ENCODE measurements at regions not wholly inside any gene's neighbourhood (a gene's known extent, or its start where the extent isn't known, plus 50 kb on each side); places are given as distances from the start of the nearest gene placed in this dataset.

DNA sequence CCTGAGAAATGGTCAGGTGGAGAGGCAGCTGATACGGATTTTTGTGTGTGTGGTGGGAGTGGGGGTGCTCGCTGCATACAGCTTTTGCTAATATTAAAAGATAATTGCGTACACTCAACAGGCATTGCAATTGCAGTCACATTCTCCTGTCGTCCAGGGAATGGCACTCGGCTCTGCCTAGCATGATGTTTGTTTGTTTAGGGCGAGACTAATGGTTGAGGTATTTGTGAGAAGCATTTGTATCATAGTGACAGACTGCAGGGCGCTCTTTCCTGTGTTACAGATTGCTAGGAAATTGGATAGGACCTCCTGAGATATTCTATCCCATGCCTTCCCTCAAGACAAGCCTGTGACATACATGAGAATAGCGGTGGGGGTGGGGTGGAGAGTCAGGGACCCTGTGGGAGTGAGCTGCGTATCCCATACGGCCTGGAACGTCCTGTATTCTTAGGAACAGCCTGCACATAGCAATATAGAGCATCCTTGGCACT lies 207.4 kb downstream of the SOX4 start:
- H3K36me3 ChIP-seq (ENCODE audit: control insufficient read depth, insufficient read depth, low read length) = peaks cover 64% of the 10 kb centered on the region
- TF ChIP-seq CTCF (conservative IDR thresholded peaks at IDR 0.05) = no peak
- no peak overlapping the region for H3K9ac ChIP-seq (ENCODE audit: extremely low read depth, low read length, poor library complexity, severe bottlenecking)
- Mint-ChIP-seq H3K4me1 (peaks cover 18% of the 10 kb centered on the region), H3K27me3 (ENCODE audit: insufficient read depth) (no peaks in the 10 kb centered on the region), H3K4me3 (no peak overlapping the region), H3K36me3 (ENCODE audit: low read depth) (peaks cover 41% of the 10 kb centered on the region), H3K27ac (peak overlapping the region; percentile 26), H3K9me3 (peaks cover 15% of the 10 kb centered on the region)
- H3K27me3 ChIP-seq (ENCODE audit: control insufficient read depth, insufficient read depth, low read length, poor library complexity, severe bottlenecking) = no peaks in the 10 kb centered on the region
- peaks cover 8% of the 10 kb centered on the region for H3K9me3 ChIP-seq (ENCODE audit: control insufficient read depth, low read length)
- no peak for DNase-seq
- H3K27ac ChIP-seq (ENCODE audit: low read depth, low read length) = no peak overlapping the region
- no peak overlapping the region for H3K4me3 ChIP-seq (ENCODE audit: low read length)
- peaks cover 3% of the 10 kb centered on the region for H3K4me1 ChIP-seq (ENCODE audit: control insufficient read depth, insufficient read depth, low read length)
- 64 to 79% methylated on average over 6 to 11 of the region's 11 CpGs for WGBS, 2 experiments (ENCODE audit: insufficient coverage in 1 of 2, insufficient read length in 1 of 2)

GRCh38 chr6:21801446-21802174 lies 208.1 kb downstream of the SOX4 start:
- DNase-seq = no peak
- no peak overlapping the region for H3K4me3 Mint-ChIP-seq
- peak overlapping the region; percentile 58 for H3K27ac Mint-ChIP-seq
- peaks cover 38% of the 10 kb centered on the region for H3K36me3 Mint-ChIP-seq (ENCODE audit: low read depth)
- no peaks in the 10 kb centered on the region for H3K27me3 Mint-ChIP-seq (ENCODE audit: insufficient read depth)
- H3K4me1 Mint-ChIP-seq = peaks cover 18% of the 10 kb centered on the region
- Histone ChIP-seq H3K4me3 (ENCODE audit: low read length) (no peak overlapping the region), H3K36me3 (ENCODE audit: control insufficient read depth, insufficient read depth, low read length) (peaks cover 70% of the 10 kb centered on the region), H3K27ac (ENCODE audit: low read depth, low read length) (no peak overlapping the region), H3K9me3 (ENCODE audit: control insufficient read depth, low read length) (peaks cover 8% of the 10 kb centered on the region), H3K27me3 (ENCODE audit: control insufficient read depth, insufficient read depth, low read length, poor library complexity, severe bottlenecking) (no peaks in the 10 kb centered on the region), H3K9ac (ENCODE audit: extremely low read depth, low read length, poor library complexity, severe bottlenecking) (no peak overlapping the region), H3K4me1 (ENCODE audit: control insufficient read depth, insufficient read depth, low read length) (peaks cover 3% of the 10 kb centered on the region)
- no peak for TF ChIP-seq CTCF (conservative IDR thresholded peaks at IDR 0.05)
- peaks cover 12% of the 10 kb centered on the region for H3K9me3 Mint-ChIP-seq
- 89 to 100% methylated on average over 1 of the region's 1 CpG for WGBS, 2 experiments (ENCODE audit: insufficient coverage in 1 of 2, insufficient read length in 1 of 2)

GRCh38 chr6:21802175-21802822 lies 208.7 kb downstream of the SOX4 start:
- H3K4me1 Mint-ChIP-seq = peaks cover 19% of the 10 kb centered on the region
- Histone ChIP-seq H3K36me3 (ENCODE audit: control insufficient read depth, insufficient read depth, low read length) (peaks cover 77% of the 10 kb centered on the region), H3K27me3 (ENCODE audit: control insufficient read depth, insufficient read depth, low read length, poor library complexity, severe bottlenecking) (no peaks in the 10 kb centered on the region), H3K9ac (ENCODE audit: extremely low read depth, low read length, poor library complexity, severe bottlenecking) (no peak overlapping the region), H3K27ac (ENCODE audit: low read depth, low read length) (no peak overlapping the region), H3K4me1 (ENCODE audit: control insufficient read depth, insufficient read depth, low read length) (peaks cover 3% of the 10 kb centered on the region), H3K4me3 (ENCODE audit: low read length) (no peak overlapping the region), H3K9me3 (ENCODE audit: control insufficient read depth, low read length) (peaks cover 8% of the 10 kb centered on the region)
- no peak overlapping the region for H3K4me3 Mint-ChIP-seq
- H3K27ac Mint-ChIP-seq = peak overlapping the region; percentile 58
- no peak for DNase-seq
- H3K27me3 Mint-ChIP-seq (ENCODE audit: insufficient read depth) = no peaks in the 10 kb centered on the region
- WGBS, 2 experiments (ENCODE audit: insufficient coverage in 1 of 2, insufficient read length in 1 of 2) = 87 to 100% methylated on average over 2 of the region's 2 CpGs
- H3K36me3 Mint-ChIP-seq (ENCODE audit: low read depth) = peaks cover 39% of the 10 kb centered on the region
- no peak for TF ChIP-seq CTCF (conservative IDR thresholded peaks at IDR 0.05)
- peaks cover 12% of the 10 kb centered on the region for H3K9me3 Mint-ChIP-seq

Data from endodermal cell (in vitro differentiated cells).